ENCODE measurements at regions not wholly inside any gene's neighbourhood (a gene's known extent, or its start where the extent isn't known, plus 50 kb on each side); places are given as distances from the start of the nearest gene placed in this dataset.

DNA sequence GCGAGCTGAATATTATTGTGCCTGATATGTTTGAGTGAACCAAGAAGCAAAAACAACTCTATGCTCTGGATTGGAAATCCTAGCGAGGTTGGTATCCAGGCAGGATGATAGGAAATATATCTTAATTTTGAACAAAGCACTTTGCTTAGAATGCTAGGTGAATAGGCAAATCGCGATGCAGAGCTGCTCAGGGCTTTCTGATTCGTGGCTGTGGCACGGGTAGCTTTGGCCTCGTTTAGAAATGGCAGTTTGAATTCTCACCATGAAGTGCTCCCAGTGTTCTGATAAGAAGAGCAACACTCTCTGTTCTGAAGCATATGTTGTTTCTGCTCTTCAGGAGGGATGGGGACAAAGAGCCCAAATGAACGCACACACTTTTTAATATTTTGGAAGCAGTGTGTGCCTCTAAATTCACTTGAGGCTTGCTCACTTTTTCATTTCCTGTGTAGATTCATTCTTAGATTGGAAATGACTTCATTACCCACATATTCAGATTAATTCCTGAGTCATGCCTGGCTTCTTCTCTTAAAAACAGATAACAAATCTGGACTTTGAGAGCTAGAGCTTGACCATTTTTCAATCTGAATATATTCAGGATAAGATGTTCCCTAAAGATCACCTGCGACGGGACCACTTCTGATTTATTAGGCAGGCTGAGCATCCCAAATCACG is 200.9 kb downstream of the RPAP3 start:
- in situ Hi-C loops (cut with MboI; ENCODE audit: low pct_unique_long_range_greater_than_20kb, low sequenced_read_pairs, unreplicated experiment): no loop called here
- TF ChIP-seq, protein P1, sequence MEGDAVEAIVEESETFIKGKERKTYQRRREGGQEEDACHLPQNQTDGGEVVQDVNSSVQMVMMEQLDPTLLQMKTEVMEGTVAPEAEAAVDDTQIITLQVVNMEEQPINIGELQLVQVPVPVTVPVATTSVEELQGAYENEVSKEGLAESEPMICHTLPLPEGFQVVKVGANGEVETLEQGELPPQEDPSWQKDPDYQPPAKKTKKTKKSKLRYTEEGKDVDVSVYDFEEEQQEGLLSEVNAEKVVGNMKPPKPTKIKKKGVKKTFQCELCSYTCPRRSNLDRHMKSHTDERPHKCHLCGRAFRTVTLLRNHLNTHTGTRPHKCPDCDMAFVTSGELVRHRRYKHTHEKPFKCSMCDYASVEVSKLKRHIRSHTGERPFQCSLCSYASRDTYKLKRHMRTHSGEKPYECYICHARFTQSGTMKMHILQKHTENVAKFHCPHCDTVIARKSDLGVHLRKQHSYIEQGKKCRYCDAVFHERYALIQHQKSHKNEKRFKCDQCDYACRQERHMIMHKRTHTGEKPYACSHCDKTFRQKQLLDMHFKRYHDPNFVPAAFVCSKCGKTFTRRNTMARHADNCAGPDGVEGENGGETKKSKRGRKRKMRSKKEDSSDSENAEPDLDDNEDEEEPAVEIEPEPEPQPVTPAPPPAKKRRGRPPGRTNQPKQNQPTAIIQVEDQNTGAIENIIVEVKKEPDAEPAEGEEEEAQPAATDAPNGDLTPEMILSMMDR (IDR thresholded peaks at IDR 0.05; ENCODE audit: extremely low read depth, insufficient read depth, missing control alignments): no peak
- no peak for DNase-seq (ENCODE audit: low spot score)

DNA sequence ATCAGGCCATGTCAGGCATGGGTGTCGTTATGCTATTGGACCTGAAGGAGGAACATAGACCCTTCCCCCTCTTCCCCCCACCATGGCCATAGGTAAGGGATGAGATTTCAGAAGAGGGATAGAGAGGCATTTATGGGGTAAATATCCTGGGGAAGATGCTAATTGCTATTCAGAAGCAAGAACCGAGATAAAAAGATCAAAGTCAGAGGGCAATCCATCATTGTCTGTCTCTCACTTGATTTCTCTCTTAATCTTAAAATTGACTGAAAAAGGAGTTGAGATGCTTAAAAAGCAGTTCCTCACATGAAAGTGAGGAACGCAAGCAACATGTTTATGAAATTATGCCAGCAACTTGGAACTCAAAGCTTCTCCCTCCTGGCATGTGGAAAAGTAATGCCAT is 212.0 kb downstream of the RPAP3 start:
- TF ChIP-seq, protein P1 (IDR thresholded peaks at IDR 0.05; ENCODE audit: extremely low read depth, insufficient read depth, missing control alignments): no peak
- in situ Hi-C loops (cut with MboI; ENCODE audit: low pct_unique_long_range_greater_than_20kb, low sequenced_read_pairs, unreplicated experiment): no loop called here
- no peak for DNase-seq (ENCODE audit: low spot score)

GRCh38 chr12:47491516-47492305 is 214.1 kb downstream of the RPAP3 start:
- in situ Hi-C loops (cut with MboI; ENCODE audit: low pct_unique_long_range_greater_than_20kb, low sequenced_read_pairs, unreplicated experiment): no loop called here
- TF ChIP-seq, protein P1 (IDR thresholded peaks at IDR 0.05; ENCODE audit: extremely low read depth, insufficient read depth, missing control alignments): no peak
- DNase-seq (ENCODE audit: low spot score): no peak

DNA sequence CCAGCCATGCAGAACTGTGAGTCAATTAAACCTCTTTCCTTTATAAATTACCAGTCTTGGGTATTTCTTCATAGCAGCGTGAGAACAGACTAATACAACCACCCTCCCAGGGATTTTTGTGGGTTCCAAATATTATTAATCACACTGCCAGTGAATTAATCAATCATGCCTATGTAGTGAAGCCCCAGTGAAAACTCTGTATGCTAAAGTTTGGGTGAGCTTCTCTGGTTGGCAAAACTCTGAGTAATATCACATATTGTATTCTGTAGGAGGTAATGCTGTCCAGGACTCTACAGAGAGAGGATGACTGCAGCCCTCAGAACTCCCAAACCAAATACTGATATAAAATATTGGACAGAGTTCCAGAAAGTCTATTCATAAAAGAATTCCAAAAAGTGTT is 216.9 kb downstream of the RPAP3 start:
- in situ Hi-C loops (cut with MboI; ENCODE audit: low pct_unique_long_range_greater_than_20kb, low sequenced_read_pairs, unreplicated experiment): no loop called here
- DNase-seq (ENCODE audit: low spot score): no peak
- TF ChIP-seq, protein P1 (IDR thresholded peaks at IDR 0.05; ENCODE audit: extremely low read depth, insufficient read depth, missing control alignments): no peak

- DNase-seq (ENCODE audit: low spot score): no peak
- TF ChIP-seq, protein P1 (IDR thresholded peaks at IDR 0.05; ENCODE audit: extremely low read depth, insufficient read depth, missing control alignments): no peak
- in situ Hi-C loops (cut with MboI; ENCODE audit: low pct_unique_long_range_greater_than_20kb, low sequenced_read_pairs, unreplicated experiment): no loop called here
These were observed 224.8 kb downstream of the RPAP3 start for GRCh38 chr12:47481041-47481440.

- TF ChIP-seq, protein P1 (IDR thresholded peaks at IDR 0.05; ENCODE audit: extremely low read depth, insufficient read depth, missing control alignments): no peak
- DNase-seq (ENCODE audit: low spot score): no peak
These were observed 227.4 kb downstream of the RPAP3 start for GRCh38 chr12:47478426-47478825.

More at GRCh38 chr12:47478426-47478825, 227.4 kb downstream of the RPAP3 start:
- in situ Hi-C loops (cut with MboI; ENCODE audit: low pct_unique_long_range_greater_than_20kb, low sequenced_read_pairs, unreplicated experiment): no loop called here

Data from GM13977 (cell line).